ENCODE measurements at regions not wholly inside any gene's neighbourhood (a gene's known extent, or its start where the extent isn't known, plus 50 kb on each side); places are given as distances from the start of the nearest gene placed in this dataset.

- Histone ChIP-seq H3K4me2 (ENCODE audit: insufficient read depth, insufficient read length, low read length) (no peak overlapping the region), H3K9me3 (ENCODE audit: control insufficient read depth, low read depth, low read length) (no peaks in the 10 kb centered on the region), H3T11ph (ENCODE audit: low read length) (no peak overlapping the region), H3K23me2 (ENCODE audit: insufficient read length, low read depth, low read length, poor library complexity, severe bottlenecking) (no peaks in the 10 kb centered on the region), H3K9ac (ENCODE audit: extremely low read depth, insufficient read length, low read length) (no peak overlapping the region), H3K79me2 (ENCODE audit: insufficient read depth, low read length) (no peaks in the 10 kb centered on the region), H2BK5ac (ENCODE audit: insufficient read length, low read length) (no peak overlapping the region), H3K4me1 (ENCODE audit: insufficient read depth, low read length) (no peaks in the 10 kb centered on the region), H3K4ac (ENCODE audit: low read depth, low read length) (no peak overlapping the region), H3K23ac (ENCODE audit: insufficient read length, low read depth, low read length) (no peak overlapping the region), H4K5ac (ENCODE audit: insufficient read length, low read depth, low read length) (no peak overlapping the region), H4K20me1 (ENCODE audit: control insufficient read depth, insufficient read depth, insufficient read length) (no peaks in the 10 kb centered on the region), H2AK5ac (ENCODE audit: insufficient read length, low read length) (no peak overlapping the region), H2BK20ac (ENCODE audit: low read depth, low read length, poor library complexity, severe bottlenecking) (no peak overlapping the region), H3K56ac (ENCODE audit: insufficient read length, low read depth, low read length) (no peak overlapping the region), H2BK120ac (ENCODE audit: low read depth, low read length, poor library complexity, severe bottlenecking) (no peak overlapping the region), H3K14ac (ENCODE audit: insufficient read depth, low read length) (no peak overlapping the region), H2AFZ (ENCODE audit: low read length) (no peak overlapping the region), H3K27ac (ENCODE audit: insufficient read length, low read depth, low read length) (no peak overlapping the region), H2BK12ac (ENCODE audit: insufficient read length, low read depth, low read length) (no peak overlapping the region), H4K91ac (ENCODE audit: insufficient read length, low read depth, low read length) (no peak overlapping the region), H3K79me1 (ENCODE audit: insufficient read depth, low read depth, low read length, poor library complexity, severe bottlenecking) (no peaks in the 10 kb centered on the region), H3K18ac (ENCODE audit: insufficient read length, low read depth, low read length) (no peak overlapping the region), H4K8ac (replicated peaks; ENCODE audit: insufficient read length, low read depth, low read length) (no peak overlapping the region), H2BK15ac (ENCODE audit: low read depth, low read length) (no peak overlapping the region), H3K27me3 (ENCODE audit: insufficient read depth, low read length) (no peaks in the 10 kb centered on the region)
- H3K36me3 Mint-ChIP-seq (ENCODE audit: insufficient read depth in 1 of 3, low read depth in 3 of 3): peaks cover 0 to 3% (median 2%) of the 10 kb centered on the region in 3 experiments; a peak in 3 of 7 replicates
- no peaks in the 10 kb centered on the region for H3K4me1 Mint-ChIP-seq
- H3K9me3 Mint-ChIP-seq: no peaks in the 10 kb centered on the region
- no CpG with 5 or more reads among the region's 2 CpGs for WGBS (ENCODE audit: extremely low coverage, insufficient read length, low lambda C conversion rate)
- no peaks in the 10 kb centered on the region for H3K27me3 Mint-ChIP-seq (ENCODE audit: low read depth)
- TF ChIP-seq CTCF (conservative IDR thresholded peaks at IDR 0.05): no peak
- no peak for DNase-seq
- no peak overlapping the region for H3K27ac Mint-ChIP-seq
- no peak overlapping the region for H3K4me3 Mint-ChIP-seq
Measured at GRCh38 chr1:95180371-95180770, 53.6 kb upstream of the RWDD3 start.
